ENCODE measurements at regions not wholly inside any gene's neighbourhood (a gene's known extent, or its start where the extent isn't known, plus 50 kb on each side); places are given as distances from the start of the nearest gene placed in this dataset.

DNA sequence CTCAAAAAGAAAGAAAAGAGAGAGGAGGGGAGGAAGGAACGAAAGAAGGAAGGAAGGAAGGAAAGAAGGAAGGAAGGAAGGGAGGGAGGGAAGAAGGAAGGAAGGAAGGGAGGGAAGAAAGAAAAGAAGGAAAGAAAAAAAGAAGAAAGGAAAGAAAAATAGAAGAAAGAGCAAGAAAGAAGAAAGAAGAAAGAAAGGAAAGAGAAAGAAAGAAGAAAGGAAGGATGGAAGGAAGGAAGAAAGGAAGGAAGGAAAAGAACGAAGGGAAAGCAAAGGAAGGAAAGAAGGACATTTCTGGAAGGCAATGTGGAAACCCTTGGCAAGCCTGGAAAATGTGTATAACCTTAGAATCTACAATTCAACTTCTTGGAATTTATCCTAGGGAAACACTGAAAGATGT, 150.4 kb upstream of the LHX1 start:
- no peak for DNase-seq (ENCODE audit: low spot score)
- TF ChIP-seq, protein P1, sequence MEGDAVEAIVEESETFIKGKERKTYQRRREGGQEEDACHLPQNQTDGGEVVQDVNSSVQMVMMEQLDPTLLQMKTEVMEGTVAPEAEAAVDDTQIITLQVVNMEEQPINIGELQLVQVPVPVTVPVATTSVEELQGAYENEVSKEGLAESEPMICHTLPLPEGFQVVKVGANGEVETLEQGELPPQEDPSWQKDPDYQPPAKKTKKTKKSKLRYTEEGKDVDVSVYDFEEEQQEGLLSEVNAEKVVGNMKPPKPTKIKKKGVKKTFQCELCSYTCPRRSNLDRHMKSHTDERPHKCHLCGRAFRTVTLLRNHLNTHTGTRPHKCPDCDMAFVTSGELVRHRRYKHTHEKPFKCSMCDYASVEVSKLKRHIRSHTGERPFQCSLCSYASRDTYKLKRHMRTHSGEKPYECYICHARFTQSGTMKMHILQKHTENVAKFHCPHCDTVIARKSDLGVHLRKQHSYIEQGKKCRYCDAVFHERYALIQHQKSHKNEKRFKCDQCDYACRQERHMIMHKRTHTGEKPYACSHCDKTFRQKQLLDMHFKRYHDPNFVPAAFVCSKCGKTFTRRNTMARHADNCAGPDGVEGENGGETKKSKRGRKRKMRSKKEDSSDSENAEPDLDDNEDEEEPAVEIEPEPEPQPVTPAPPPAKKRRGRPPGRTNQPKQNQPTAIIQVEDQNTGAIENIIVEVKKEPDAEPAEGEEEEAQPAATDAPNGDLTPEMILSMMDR (IDR thresholded peaks at IDR 0.05) = no peak
- no peak overlapping the region for H3K27ac Mint-ChIP-seq (ENCODE audit: unreplicated experiment)
- no peak overlapping the region for H3K4me3 Mint-ChIP-seq (ENCODE audit: unreplicated experiment)
- H3K9me3 Mint-ChIP-seq (ENCODE audit: low read depth) = peaks cover 3% of the 10 kb centered on the region
- no peaks in the 10 kb centered on the region for H3K4me1 Mint-ChIP-seq (ENCODE audit: low read depth)
- H3K36me3 Mint-ChIP-seq (ENCODE audit: low read depth) = no peaks in the 10 kb centered on the region
- peaks cover 56% of the 10 kb centered on the region for H3K27me3 Mint-ChIP-seq (ENCODE audit: low read depth)

DNA sequence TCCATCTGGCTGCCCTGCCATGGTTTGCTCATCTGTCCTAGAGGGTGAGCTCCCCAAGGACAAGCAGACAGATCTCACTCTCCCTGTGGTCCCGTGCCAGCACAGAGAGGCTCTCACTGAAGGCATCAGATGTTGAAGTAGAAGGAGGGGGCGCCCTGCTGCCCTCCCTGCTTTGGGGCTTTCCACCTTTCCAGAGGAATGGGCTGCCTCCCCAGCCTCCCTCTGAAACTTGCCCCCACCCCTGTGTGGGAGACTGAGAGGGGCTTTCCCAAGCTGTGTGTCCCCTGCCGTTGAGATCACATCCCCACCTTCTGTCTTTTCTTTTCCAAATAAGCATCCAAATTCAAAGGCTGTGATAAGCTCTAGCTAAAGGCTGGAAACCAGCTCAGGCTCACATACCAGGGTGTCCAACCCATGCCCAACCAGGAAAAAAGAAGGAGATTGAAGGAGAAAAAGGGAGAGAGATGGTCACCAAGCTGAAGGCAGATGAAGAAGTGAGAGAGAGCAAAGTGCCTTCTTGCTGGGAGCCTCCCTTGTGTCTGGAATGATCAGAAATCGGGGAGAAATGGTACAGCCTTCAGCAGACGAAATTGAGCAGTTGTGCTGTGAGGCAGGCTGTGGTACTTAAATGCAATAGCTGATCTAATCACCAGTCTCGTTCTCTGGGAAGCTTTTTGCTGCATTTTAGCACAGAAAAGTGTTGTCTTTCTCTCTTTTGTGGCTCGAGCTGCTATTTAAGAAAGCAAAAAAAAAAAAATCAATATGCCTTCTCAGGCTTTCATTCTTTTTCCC, 145.9 kb upstream of the LHX1 start:
- H3K36me3 Mint-ChIP-seq (ENCODE audit: low read depth) = no peaks in the 10 kb centered on the region
- no peak overlapping the region for H3K4me3 Mint-ChIP-seq (ENCODE audit: unreplicated experiment)
- DNase-seq (ENCODE audit: low spot score) = no peak
- TF ChIP-seq, protein P1 (IDR thresholded peaks at IDR 0.05) = no peak
- H3K27me3 Mint-ChIP-seq (ENCODE audit: low read depth) = peaks cover 61% of the 10 kb centered on the region
- peaks cover 4% of the 10 kb centered on the region for H3K9me3 Mint-ChIP-seq (ENCODE audit: low read depth)
- no peak overlapping the region for H3K27ac Mint-ChIP-seq (ENCODE audit: unreplicated experiment)
- no peaks in the 10 kb centered on the region for H3K4me1 Mint-ChIP-seq (ENCODE audit: low read depth)

DNA sequence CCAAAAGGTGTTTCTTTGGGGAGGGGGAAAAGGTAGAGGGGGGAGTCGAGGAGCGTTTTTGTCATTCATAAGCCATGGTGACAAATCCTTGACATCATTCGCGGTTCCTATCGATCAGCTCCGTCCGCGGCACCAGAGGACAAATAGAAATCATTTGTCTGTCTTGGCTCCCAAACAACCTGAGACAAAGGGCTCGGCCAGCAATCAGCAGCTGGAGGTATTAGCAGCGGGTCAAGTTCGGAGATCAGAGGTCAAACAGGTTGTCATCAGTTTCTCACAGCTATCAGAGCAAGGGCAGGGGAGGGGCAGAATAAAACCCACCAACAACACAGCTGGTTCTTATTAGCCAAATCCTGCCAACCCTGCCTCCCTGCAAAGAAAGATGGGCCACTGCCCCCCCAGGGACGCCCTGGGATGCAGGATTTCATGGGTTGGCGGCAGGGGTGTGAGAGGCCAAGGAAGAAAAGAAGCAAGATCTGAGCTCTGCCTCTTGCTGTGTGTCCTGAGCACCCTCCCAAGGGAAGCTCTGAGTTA, 145.3 kb upstream of the LHX1 start:
- no peaks in the 10 kb centered on the region for H3K36me3 Mint-ChIP-seq (ENCODE audit: low read depth)
- H3K9me3 Mint-ChIP-seq (ENCODE audit: low read depth) = peaks cover 4% of the 10 kb centered on the region
- H3K27ac Mint-ChIP-seq (ENCODE audit: unreplicated experiment) = no peak overlapping the region
- no peak overlapping the region for H3K4me3 Mint-ChIP-seq (ENCODE audit: unreplicated experiment)
- no peak for DNase-seq (ENCODE audit: low spot score)
- peaks cover 61% of the 10 kb centered on the region for H3K27me3 Mint-ChIP-seq (ENCODE audit: low read depth)
- TF ChIP-seq, protein P1 (IDR thresholded peaks at IDR 0.05) = no peak
- no peaks in the 10 kb centered on the region for H3K4me1 Mint-ChIP-seq (ENCODE audit: low read depth)

DNA sequence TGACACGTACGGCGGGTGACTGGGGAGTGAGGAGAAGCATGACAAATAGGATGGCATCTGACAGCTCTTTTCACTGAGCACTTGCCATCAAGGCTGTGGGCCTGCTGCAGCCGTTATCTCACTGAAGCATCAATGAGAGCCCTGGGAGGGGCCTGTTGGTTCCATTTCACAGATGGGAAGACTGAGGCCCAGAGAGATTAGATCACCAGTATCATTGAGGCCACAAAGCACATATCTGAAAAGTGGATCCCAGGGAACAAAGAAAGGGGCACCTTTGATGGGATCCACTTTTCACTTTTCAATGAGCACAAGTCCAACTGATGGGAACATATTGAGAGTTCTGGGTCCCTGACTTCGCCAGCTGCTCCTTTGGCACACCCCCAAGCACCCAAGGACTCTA, 144.4 kb upstream of the LHX1 start:
- Mint-ChIP-seq H3K27ac (ENCODE audit: unreplicated experiment) (no peak overlapping the region), H3K4me3 (ENCODE audit: unreplicated experiment) (no peak overlapping the region), H3K9me3 (ENCODE audit: low read depth) (peaks cover 4% of the 10 kb centered on the region), H3K36me3 (ENCODE audit: low read depth) (no peaks in the 10 kb centered on the region), H3K27me3 (ENCODE audit: low read depth) (peaks cover 57% of the 10 kb centered on the region), H3K4me1 (ENCODE audit: low read depth) (no peaks in the 10 kb centered on the region)
- TF ChIP-seq, protein P1 (IDR thresholded peaks at IDR 0.05) = no peak
- DNase-seq (ENCODE audit: low spot score) = no peak

DNA sequence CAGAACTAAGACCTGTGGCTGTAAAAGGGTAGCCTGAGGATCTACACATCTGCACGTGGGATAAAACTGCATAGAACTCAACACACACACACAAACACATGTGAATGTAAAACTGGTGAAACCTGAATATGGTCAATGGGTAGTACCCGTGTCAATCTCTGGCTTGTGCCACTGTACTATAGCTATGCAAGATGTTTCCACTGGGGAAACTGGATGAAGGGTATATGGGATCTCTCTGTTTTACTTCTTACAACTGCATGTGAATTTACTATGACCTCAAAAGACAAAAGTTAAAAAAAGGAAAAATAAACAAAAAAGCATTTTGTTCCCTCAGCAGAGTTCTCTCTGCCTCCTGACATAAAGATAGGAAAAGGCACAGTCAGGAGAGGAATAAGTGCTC, 143.3 kb upstream of the LHX1 start:
- H3K9me3 Mint-ChIP-seq (ENCODE audit: low read depth) = peaks cover 4% of the 10 kb centered on the region
- TF ChIP-seq, protein P1 (IDR thresholded peaks at IDR 0.05) = no peak
- H3K4me3 Mint-ChIP-seq (ENCODE audit: unreplicated experiment) = no peak overlapping the region
- no peaks in the 10 kb centered on the region for H3K4me1 Mint-ChIP-seq (ENCODE audit: low read depth)
- no peak for DNase-seq (ENCODE audit: low spot score)
- no peaks in the 10 kb centered on the region for H3K36me3 Mint-ChIP-seq (ENCODE audit: low read depth)
- no peak overlapping the region for H3K27ac Mint-ChIP-seq (ENCODE audit: unreplicated experiment)
- H3K27me3 Mint-ChIP-seq (ENCODE audit: low read depth) = peaks cover 52% of the 10 kb centered on the region
